AG04449 (cell line): ENCODE measurements at regions not wholly inside any gene's neighbourhood (a gene's known extent, or its start where the extent isn't known, plus 50 kb on each side); places are given as distances from the start of the nearest gene placed in this dataset.

Source experiments
- CTCF ChIA-PET: fragments of 350-600 bp; formaldehyde crosslinking; extraction: SDS; loops from one replicate; lab custom pipeline; 2021; ENCODE audit warnings: antibody characterized with exemption; lab: Yijun Ruan, JAX
- POLR2A ChIA-PET: fragments of 400-600, 350-600 bp; formaldehyde crosslinking; extraction: SDS; loops from one replicate; lab custom pipeline; 2020; ENCODE audit warnings: antibody characterized with exemption, inconsistent platforms; lab: Yijun Ruan, JAX
- DNase-seq: peaks from one replicate; pipeline ENCODE4 v3.0.0-alpha.2; 2010; ENCODE audit warnings: low read depth, low spot score
- H3K4me3 ChIP-seq: 2 replicates; pipeline ENCODE4 v1.5.1; 2011; ENCODE audit warnings: low read depth, mild to moderate bottlenecking, control low read depth, low read length
- CTCF ChIP-seq: IDR thresholded peaks from one replicate; pipeline ENCODE4 v1.5.1; 2011; ENCODE audit warnings: mild to moderate bottlenecking, moderate library complexity, low read length, control low read depth, inconsistent platforms; ENCODE audit not compliant: insufficient read depth; ENCODE audit errors: missing control alignments

- DNase-seq = no peak
- H3K4me3 ChIP-seq = no peak overlapping the region
- TF ChIP-seq CTCF = no peak
- ChIA-PET CTCF (interaction anchor here (0.9 kb wide), 1 partner anchor 17 kb away, joined by 3 read pairs; no protein-coding TSS in a partner anchor), POLR2A (no interaction called here)
These were observed 1630.4 kb upstream of the ACVR2A start for GRCh38 chr2:146214394-146214929.

- ChIA-PET POLR2A (no interaction called here), CTCF (no interaction called here)
- TF ChIP-seq CTCF = no peak
- no peak for DNase-seq
- no peak overlapping the region for H3K4me3 ChIP-seq
These were observed 1631.2 kb upstream of the ACVR2A start for GRCh38 chr2:146213674-146214073.

GRCh38 chr2:146212602-146213001, 1632.2 kb upstream of the ACVR2A start:
- H3K4me3 ChIP-seq = no peak overlapping the region
- ChIA-PET CTCF (no interaction called here), POLR2A (no interaction called here)
- DNase-seq = no peak
- TF ChIP-seq CTCF = no peak

GRCh38 chr2:146209842-146210275, 1635.0 kb upstream of the ACVR2A start:
- H3K4me3 ChIP-seq = no peak overlapping the region
- ChIA-PET POLR2A (no interaction called here), CTCF (no interaction called here)
- no peak for TF ChIP-seq CTCF
- no peak for DNase-seq

GRCh38 chr2:146207901-146208300, 1636.9 kb upstream of the ACVR2A start:
- CTCF ChIA-PET = no interaction called here
- POLR2A ChIA-PET = no interaction called here
- no peak overlapping the region for H3K4me3 ChIP-seq
- DNase-seq = no peak
- TF ChIP-seq CTCF = no peak

- no peak overlapping the region for H3K4me3 ChIP-seq
- no peak for DNase-seq
- POLR2A ChIA-PET = no interaction called here
- no peak for TF ChIP-seq CTCF
- CTCF ChIA-PET = no interaction called here
These were observed 1637.4 kb upstream of the ACVR2A start for GRCh38 chr2:146207417-146207816.
